ENCODE measurements at regions not wholly inside any gene's neighbourhood (a gene's known extent, or its start where the extent isn't known, plus 50 kb on each side); places are given as distances from the start of the nearest gene placed in this dataset.

DNA sequence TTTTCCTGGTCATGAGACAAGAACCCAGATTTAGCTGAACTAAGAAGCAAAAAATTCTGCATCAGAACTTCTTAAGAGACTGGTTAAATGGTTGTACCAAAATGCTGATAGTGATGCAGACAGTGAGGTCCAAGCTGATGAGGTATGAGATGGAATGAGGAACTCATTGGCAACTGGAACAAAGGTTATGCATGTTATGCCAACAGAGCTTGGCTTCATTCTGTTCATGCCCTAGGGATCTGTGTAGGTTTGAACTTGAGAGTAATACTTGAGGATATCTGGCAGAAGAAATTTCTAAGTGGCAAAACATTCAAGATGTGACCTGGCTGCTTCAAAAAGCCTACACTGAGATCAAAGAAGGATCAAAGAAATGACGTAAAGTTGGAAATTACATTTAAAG lies 398.0 kb downstream of the FSCB start:
- no peak overlapping the region for H3K4me3 ChIP-seq (ENCODE audit: low read depth, low read length)
- DNase-seq (ENCODE audit: low read depth): no peak
- TF ChIP-seq, protein P1, sequence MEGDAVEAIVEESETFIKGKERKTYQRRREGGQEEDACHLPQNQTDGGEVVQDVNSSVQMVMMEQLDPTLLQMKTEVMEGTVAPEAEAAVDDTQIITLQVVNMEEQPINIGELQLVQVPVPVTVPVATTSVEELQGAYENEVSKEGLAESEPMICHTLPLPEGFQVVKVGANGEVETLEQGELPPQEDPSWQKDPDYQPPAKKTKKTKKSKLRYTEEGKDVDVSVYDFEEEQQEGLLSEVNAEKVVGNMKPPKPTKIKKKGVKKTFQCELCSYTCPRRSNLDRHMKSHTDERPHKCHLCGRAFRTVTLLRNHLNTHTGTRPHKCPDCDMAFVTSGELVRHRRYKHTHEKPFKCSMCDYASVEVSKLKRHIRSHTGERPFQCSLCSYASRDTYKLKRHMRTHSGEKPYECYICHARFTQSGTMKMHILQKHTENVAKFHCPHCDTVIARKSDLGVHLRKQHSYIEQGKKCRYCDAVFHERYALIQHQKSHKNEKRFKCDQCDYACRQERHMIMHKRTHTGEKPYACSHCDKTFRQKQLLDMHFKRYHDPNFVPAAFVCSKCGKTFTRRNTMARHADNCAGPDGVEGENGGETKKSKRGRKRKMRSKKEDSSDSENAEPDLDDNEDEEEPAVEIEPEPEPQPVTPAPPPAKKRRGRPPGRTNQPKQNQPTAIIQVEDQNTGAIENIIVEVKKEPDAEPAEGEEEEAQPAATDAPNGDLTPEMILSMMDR (conservative IDR thresholded peaks at IDR 0.05; ENCODE audit: low read depth, low read length): no peak

DNA sequence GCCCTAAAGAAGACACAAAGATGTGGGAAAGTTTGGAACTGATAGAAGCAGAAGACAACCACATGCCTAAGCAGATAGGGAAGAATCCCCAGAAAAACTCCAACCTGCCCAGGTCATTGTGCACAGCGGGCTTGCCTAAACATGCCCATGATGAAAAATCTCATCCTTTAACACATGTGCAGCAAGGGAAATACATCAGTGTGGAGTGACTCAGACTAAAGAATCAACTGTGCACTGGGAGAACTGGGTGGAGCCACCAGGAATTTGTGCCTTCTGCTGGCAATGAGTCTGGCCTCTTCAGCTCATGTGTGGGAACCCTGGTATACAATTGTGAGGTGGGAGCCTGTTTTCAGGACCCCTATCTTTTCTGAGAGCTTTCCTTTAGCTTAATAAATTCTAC lies 398.5 kb downstream of the FSCB start:
- TF ChIP-seq, protein P1 (conservative IDR thresholded peaks at IDR 0.05; ENCODE audit: low read depth, low read length): no peak
- H3K4me3 ChIP-seq (ENCODE audit: low read depth, low read length): no peak overlapping the region
- no peak for DNase-seq (ENCODE audit: low read depth)

DNA sequence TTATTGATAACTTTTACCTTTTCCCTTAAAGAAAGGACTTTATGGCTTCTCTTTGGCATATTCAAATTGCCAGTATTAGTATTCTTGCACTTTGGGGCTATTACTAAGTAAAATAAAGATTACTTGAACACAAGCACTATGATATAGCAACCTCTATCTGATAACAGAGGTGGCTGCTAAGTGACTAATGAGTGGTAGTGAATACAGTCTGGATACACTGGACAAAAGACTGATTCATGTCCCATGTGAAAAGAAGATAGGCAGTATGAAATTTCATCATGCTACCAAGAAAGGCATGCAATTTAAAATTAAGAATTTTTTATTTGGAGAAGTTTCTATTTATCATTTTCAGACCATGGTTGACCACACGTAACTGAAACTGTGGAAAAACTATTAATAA lies 399.9 kb downstream of the FSCB start:
- no peak overlapping the region for H3K4me3 ChIP-seq (ENCODE audit: low read depth, low read length)
- TF ChIP-seq, protein P1 (conservative IDR thresholded peaks at IDR 0.05; ENCODE audit: low read depth, low read length): no peak
- no peak for DNase-seq (ENCODE audit: low read depth)

GRCh38 chr14:44099743-44100488 lies 407.2 kb downstream of the FSCB start:
- TF ChIP-seq, protein P1 (conservative IDR thresholded peaks at IDR 0.05; ENCODE audit: low read depth, low read length): no peak
- no peak overlapping the region for H3K4me3 ChIP-seq (ENCODE audit: low read depth, low read length)
- DNase-seq (ENCODE audit: low read depth): no peak

GRCh38 chr14:44081146-44081545 lies 425.9 kb downstream of the FSCB start:
- DNase-seq (ENCODE audit: low read depth): no peak
- TF ChIP-seq, protein P1 (conservative IDR thresholded peaks at IDR 0.05; ENCODE audit: low read depth, low read length): no peak
- H3K4me3 ChIP-seq (ENCODE audit: low read depth, low read length): no peak overlapping the region

DNA sequence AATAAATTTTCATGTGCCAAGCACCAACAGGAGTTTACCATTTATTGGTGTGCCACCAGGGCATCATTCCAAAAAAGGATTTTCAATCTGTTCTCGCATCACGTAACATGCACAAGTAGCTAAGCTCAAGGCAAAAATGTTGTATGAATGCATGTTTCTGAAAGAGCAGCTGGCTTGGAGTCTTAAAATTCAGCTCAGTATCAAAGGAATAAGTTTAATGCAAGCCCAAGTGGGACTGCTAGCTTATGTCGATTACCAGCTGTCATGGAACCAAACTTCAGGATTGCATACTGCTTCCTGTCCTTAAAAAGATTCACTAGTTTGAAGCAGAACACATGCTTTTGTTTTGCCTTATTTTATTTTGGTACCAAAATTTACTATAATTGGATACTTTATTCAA lies 437.0 kb downstream of the FSCB start:
- TF ChIP-seq, protein P1 (conservative IDR thresholded peaks at IDR 0.05; ENCODE audit: low read depth, low read length): no peak
- no peak overlapping the region for H3K4me3 ChIP-seq (ENCODE audit: low read depth, low read length)
- DNase-seq (ENCODE audit: low read depth): no peak

- H3K4me3 ChIP-seq (ENCODE audit: low read depth, low read length): no peak overlapping the region
- DNase-seq (ENCODE audit: low read depth): no peak
- TF ChIP-seq, protein P1 (conservative IDR thresholded peaks at IDR 0.05; ENCODE audit: low read depth, low read length): no peak
These were observed 453.7 kb downstream of the FSCB start for GRCh38 chr14:44053422-44053821.

Measured in choroid plexus epithelial cell (primary cell).